H1 (cell line): ENCODE measurements at regions not wholly inside any gene's neighbourhood (a gene's known extent, or its start where the extent isn't known, plus 50 kb on each side); places are given as distances from the start of the nearest gene placed in this dataset.

Experiments used
- BRCA1 ChIP-seq: IDR thresholded peaks from 2 replicates; pipeline ENCODE4 v1.6.1; 2012; ENCODE audit warnings: low read depth, low read length, improper control_type of control experiment
- CHD1 ChIP-seq: IDR thresholded peaks from 2 replicates; pipeline ENCODE4 v1.6.1; 2012; ENCODE audit warnings: low read depth, low read length, improper control_type of control experiment
- HDAC2 ChIP-seq, 2 experiments: fragments of 300-600 bp in 1 of 2; sonication (generic) in 1 of 2; IDR thresholded peaks; 2 replicates each; pipeline ENCODE4 v1.6.1; 2011 to 2012; ENCODE audit warnings: low read depth in 2 of 2, low read length in 2 of 2, mild to moderate bottlenecking in 2 of 2, moderate library complexity in 2 of 2, borderline replicate concordance in 1 of 2, inconsistent platforms in 1 of 2
- JUN ChIP-seq: IDR thresholded peaks from 2 replicates; pipeline ENCODE4 v1.6.1; 2011; ENCODE audit warnings: low read depth, mild to moderate bottlenecking, improper control_type of control experiment, low read length
- JUND ChIP-seq: IDR thresholded peaks from 2 replicates; pipeline ENCODE4 v1.6.1; 2011; ENCODE audit warnings: mild to moderate bottlenecking, improper control_type of control experiment, low read length
- MAFK ChIP-seq: IDR thresholded peaks from 2 replicates; pipeline ENCODE4 v1.6.1; 2012; ENCODE audit warnings: low read depth, mild to moderate bottlenecking, improper control_type of control experiment, low read length
- NANOG ChIP-seq: IDR thresholded peaks from 2 replicates; pipeline ENCODE4 v1.6.1; 2011; ENCODE audit warnings: low read length, low read depth, mild to moderate bottlenecking, inconsistent platforms; ENCODE audit not compliant: insufficient read depth, poor library complexity, severe bottlenecking
- SAP30 ChIP-seq: fragments of 300-600 bp; sonication (generic); IDR thresholded peaks from 2 replicates; pipeline ENCODE4 v1.7.1; 2012; ENCODE audit warnings: low read length, moderate library complexity, mild to moderate bottlenecking, inconsistent platforms; ENCODE audit not compliant: insufficient read depth, insufficient replicate concordance
- TCF12 ChIP-seq: IDR thresholded peaks from 2 replicates; pipeline ENCODE4 v1.6.1; 2011; ENCODE audit warnings: low read depth, mild to moderate bottlenecking, low read length
- TF ChIP-seq, protein P1 (sequence below): fragments of 300-600 bp; sonication (generic); IDR thresholded peaks from 2 replicates; pipeline ENCODE4 v1.7.1; 2012; ENCODE audit warnings: low read length, moderate library complexity, mild to moderate bottlenecking, inconsistent platforms; ENCODE audit not compliant: insufficient replicate concordance

DNA sequence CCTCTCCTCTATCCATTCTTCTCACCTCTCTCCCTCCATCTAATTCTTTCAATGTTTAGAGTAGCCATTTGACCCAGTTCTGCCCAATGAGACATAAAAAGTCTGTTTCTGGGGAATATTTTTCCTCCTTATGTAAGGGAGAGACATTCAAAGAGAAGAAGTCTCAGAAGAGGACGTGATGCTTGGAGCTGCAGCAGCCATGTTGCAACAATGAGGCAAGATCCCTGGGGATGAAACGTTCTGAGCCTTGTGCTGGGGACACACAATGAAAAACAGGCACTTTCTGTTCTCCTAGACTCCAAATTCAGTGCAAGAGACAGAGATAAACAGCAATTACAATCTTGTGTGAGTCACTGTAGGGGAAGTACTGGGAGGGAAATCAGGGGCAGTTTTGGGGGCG lies 130.8 kb downstream of the FOXL1 start (continued):
- TF ChIP-seq, protein P1, sequence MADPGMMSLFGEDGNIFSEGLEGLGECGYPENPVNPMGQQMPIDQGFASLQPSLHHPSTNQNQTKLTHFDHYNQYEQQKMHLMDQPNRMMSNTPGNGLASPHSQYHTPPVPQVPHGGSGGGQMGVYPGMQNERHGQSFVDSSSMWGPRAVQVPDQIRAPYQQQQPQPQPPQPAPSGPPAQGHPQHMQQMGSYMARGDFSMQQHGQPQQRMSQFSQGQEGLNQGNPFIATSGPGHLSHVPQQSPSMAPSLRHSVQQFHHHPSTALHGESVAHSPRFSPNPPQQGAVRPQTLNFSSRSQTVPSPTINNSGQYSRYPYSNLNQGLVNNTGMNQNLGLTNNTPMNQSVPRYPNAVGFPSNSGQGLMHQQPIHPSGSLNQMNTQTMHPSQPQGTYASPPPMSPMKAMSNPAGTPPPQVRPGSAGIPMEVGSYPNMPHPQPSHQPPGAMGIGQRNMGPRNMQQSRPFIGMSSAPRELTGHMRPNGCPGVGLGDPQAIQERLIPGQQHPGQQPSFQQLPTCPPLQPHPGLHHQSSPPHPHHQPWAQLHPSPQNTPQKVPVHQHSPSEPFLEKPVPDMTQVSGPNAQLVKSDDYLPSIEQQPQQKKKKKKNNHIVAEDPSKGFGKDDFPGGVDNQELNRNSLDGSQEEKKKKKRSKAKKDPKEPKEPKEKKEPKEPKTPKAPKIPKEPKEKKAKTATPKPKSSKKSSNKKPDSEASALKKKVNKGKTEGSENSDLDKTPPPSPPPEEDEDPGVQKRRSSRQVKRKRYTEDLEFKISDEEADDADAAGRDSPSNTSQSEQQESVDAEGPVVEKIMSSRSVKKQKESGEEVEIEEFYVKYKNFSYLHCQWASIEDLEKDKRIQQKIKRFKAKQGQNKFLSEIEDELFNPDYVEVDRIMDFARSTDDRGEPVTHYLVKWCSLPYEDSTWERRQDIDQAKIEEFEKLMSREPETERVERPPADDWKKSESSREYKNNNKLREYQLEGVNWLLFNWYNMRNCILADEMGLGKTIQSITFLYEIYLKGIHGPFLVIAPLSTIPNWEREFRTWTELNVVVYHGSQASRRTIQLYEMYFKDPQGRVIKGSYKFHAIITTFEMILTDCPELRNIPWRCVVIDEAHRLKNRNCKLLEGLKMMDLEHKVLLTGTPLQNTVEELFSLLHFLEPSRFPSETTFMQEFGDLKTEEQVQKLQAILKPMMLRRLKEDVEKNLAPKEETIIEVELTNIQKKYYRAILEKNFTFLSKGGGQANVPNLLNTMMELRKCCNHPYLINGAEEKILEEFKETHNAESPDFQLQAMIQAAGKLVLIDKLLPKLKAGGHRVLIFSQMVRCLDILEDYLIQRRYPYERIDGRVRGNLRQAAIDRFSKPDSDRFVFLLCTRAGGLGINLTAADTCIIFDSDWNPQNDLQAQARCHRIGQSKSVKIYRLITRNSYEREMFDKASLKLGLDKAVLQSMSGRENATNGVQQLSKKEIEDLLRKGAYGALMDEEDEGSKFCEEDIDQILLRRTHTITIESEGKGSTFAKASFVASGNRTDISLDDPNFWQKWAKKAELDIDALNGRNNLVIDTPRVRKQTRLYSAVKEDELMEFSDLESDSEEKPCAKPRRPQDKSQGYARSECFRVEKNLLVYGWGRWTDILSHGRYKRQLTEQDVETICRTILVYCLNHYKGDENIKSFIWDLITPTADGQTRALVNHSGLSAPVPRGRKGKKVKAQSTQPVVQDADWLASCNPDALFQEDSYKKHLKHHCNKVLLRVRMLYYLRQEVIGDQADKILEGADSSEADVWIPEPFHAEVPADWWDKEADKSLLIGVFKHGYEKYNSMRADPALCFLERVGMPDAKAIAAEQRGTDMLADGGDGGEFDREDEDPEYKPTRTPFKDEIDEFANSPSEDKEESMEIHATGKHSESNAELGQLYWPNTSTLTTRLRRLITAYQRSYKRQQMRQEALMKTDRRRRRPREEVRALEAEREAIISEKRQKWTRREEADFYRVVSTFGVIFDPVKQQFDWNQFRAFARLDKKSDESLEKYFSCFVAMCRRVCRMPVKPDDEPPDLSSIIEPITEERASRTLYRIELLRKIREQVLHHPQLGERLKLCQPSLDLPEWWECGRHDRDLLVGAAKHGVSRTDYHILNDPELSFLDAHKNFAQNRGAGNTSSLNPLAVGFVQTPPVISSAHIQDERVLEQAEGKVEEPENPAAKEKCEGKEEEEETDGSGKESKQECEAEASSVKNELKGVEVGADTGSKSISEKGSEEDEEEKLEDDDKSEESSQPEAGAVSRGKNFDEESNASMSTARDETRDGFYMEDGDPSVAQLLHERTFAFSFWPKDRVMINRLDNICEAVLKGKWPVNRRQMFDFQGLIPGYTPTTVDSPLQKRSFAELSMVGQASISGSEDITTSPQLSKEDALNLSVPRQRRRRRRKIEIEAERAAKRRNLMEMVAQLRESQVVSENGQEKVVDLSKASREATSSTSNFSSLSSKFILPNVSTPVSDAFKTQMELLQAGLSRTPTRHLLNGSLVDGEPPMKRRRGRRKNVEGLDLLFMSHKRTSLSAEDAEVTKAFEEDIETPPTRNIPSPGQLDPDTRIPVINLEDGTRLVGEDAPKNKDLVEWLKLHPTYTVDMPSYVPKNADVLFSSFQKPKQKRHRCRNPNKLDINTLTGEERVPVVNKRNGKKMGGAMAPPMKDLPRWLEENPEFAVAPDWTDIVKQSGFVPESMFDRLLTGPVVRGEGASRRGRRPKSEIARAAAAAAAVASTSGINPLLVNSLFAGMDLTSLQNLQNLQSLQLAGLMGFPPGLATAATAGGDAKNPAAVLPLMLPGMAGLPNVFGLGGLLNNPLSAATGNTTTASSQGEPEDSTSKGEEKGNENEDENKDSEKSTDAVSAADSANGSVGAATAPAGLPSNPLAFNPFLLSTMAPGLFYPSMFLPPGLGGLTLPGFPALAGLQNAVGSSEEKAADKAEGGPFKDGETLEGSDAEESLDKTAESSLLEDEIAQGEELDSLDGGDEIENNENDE, result no peak
- TF ChIP-seq HDAC2 (IDR thresholded peaks at IDR 0.05; ENCODE audit: borderline replicate concordance in 1 of 2, low read depth in 2 of 2, low read length in 2 of 2) (no peak), CHD1 (no peak), JUND (no peak), MAFK (no peak), TCF12 (no peak), SAP30 (no peak), BRCA1 (no peak), NANOG (no peak), JUN (no peak)
